Tibial nerve (tissue), 4 donors: ENCODE measurements at regions not wholly inside any gene's neighbourhood (a gene's known extent, or its start where the extent isn't known, plus 50 kb on each side); places are given as distances from the start of the nearest gene placed in this dataset.
"Not testable (repeated sequence)": the region's sequence is repeated elsewhere in the genome, so short reads cannot be mapped to it uniquely, and the experiment has no call there.

ENCODE experiments used
- DNase-seq, 2 donors: peaks; one replicate each; pipeline ENCODE4 v3.0.0-alpha.2; 2019; ENCODE audit warnings: low spot score in 2 of 2
- H3K27ac ChIP-seq, 4 donors: fragments of 200-600 bp; sonication (generic) in 3 of 4; one replicate each; pipeline ENCODE4 v1.5.1; 2017 to 2019; ENCODE audit warnings: mild to moderate bottlenecking in 1 of 4
- H3K27me3 ChIP-seq, 2 donors: fragments of 200-600 bp; sonication (generic) in 1 of 2; one replicate each; pipeline versions ENCODE4 v1.5.1 to v1.6.0; 2017 to 2019
- H3K36me3 ChIP-seq, 3 donors: fragments of 200-600 bp; sonication (generic); one replicate each; pipeline ENCODE4 v1.5.1; 2018 to 2019
- H3K4me1 ChIP-seq, 4 donors: fragments of 200-600 bp; sonication (generic) in 3 of 4; one replicate each; pipeline ENCODE4 v1.5.1; 2017 to 2019
- H3K4me3 ChIP-seq, 4 donors: fragments of 200-600 bp; sonication (generic) in 3 of 4; one replicate each; pipeline ENCODE4 v1.5.1; 2017 to 2019; ENCODE audit warnings: mild to moderate bottlenecking in 1 of 4, moderate library complexity in 1 of 4
- H3K9me3 ChIP-seq, 4 donors: fragments of 200-600 bp; sonication (generic) in 3 of 4; one replicate each; pipeline ENCODE4 v1.5.1; 2017 to 2019
- EP300 ChIP-seq, 2 donors: sonication (generic); formaldehyde crosslinking; IDR thresholded peaks; one replicate each; pipeline ENCODE4 v1.6.1; 2017; ENCODE audit warnings: antibody characterized with exemption in 2 of 2, mild to moderate bottlenecking in 1 of 2
- POLR2A ChIP-seq, 2 donors: fragments of 450-650 bp; IDR thresholded peaks; one replicate each; pipeline ENCODE4 v1.6.1; 2017; ENCODE audit warnings: antibody characterized with exemption in 2 of 2, mild to moderate bottlenecking in 2 of 2, moderate library complexity in 2 of 2
- WGBS, 2 donors: methylation state at CpG; one replicate each; pipeline ENCODE4 v1.1.5; 2018; 5-methylcytosine and 5-hydroxymethylcytosine counted together
- TF ChIP-seq, protein P1 (sequence below), 5 experiments: fragments of 200-600 bp in 3 of 5; fragments of 450-650 bp in 2 of 5; sonication (generic) in 3 of 5; IDR thresholded peaks; one replicate each; pipeline ENCODE4 v1.5.1; 2016 to 2019; ENCODE audit warnings: antibody characterized with exemption in 5 of 5, mild to moderate bottlenecking in 3 of 5, moderate library complexity in 2 of 5

DNA sequence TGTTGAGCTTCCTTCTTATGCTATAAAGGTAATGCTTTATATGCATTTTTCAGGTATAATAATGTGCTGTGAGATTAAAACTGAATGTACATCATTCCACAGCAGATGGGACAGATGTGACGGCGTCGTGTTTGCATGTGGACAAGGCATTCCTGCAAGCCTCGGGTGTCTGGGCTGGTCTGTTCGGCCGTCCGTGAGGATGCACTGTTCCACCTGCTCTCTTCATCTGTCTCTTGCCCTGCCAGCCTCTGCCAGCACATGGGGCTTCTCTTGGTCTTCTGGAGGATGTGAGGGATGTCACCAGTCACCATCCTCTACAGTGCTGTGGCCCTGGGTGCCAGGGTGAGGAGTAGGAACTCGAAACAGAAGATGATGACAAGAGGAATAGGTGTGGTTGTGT, 223.2 kb downstream of the ERMARD start:
- WGBS, 2 donors = 82 to 93% methylated on average over 8 of the region's 8 CpGs
- TF ChIP-seq POLR2A (IDR thresholded peaks at IDR 0.05) (no peak), EP300 (IDR thresholded peaks at IDR 0.05) (no peak)
- TF ChIP-seq, protein P1, sequence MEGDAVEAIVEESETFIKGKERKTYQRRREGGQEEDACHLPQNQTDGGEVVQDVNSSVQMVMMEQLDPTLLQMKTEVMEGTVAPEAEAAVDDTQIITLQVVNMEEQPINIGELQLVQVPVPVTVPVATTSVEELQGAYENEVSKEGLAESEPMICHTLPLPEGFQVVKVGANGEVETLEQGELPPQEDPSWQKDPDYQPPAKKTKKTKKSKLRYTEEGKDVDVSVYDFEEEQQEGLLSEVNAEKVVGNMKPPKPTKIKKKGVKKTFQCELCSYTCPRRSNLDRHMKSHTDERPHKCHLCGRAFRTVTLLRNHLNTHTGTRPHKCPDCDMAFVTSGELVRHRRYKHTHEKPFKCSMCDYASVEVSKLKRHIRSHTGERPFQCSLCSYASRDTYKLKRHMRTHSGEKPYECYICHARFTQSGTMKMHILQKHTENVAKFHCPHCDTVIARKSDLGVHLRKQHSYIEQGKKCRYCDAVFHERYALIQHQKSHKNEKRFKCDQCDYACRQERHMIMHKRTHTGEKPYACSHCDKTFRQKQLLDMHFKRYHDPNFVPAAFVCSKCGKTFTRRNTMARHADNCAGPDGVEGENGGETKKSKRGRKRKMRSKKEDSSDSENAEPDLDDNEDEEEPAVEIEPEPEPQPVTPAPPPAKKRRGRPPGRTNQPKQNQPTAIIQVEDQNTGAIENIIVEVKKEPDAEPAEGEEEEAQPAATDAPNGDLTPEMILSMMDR (IDR thresholded peaks at IDR 0.05) = no peak
- no peaks in the 10 kb centered on the region for H3K36me3 ChIP-seq
- H3K4me3 ChIP-seq = no peak overlapping the region
- no peaks in the 10 kb centered on the region for H3K27me3 ChIP-seq
- no peaks in the 10 kb centered on the region for H3K9me3 ChIP-seq
- no peak for DNase-seq
- H3K4me1 ChIP-seq = no peaks in the 10 kb centered on the region
- no peak overlapping the region for H3K27ac ChIP-seq

DNA sequence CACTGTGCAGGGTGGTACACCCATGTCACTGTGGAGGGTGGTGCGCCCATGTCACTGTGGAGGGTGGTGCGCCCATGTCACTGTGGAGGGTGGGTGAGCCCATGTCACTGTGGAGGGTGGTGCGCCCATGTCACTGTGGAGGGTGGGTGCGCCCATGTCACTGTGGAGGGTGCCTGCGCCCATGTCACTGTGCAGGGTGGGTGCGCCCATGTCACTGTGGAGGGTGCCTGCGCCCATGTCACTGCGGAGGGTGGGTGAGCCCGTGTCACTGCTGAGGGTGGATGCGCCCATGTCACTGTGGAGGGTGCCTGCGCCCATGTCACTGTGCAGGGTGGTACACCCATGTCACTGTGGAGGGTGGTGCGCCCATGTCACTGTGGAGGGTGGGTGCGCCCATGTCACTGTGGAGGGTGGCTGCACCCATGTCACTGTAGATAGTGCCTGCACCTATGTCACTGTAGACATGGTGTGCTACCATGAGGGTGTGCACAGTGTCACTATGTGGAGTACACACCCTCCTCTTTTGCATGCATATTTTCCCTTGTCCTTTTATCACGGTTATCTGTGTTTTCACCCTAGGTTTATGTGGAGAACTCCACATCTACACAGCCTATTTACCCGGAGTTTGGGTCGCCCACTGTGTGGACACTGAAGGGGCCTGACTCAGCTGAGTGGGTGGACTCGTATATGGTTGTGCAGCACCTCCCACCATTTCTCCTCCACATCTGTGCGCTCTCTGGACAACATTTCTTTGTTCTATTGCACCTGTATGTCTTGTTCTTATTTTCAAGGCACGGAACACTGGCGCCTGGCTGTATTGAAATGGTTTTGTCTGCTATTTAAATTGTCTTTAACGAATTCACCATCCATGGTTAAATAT, 222.4 kb downstream of the ERMARD start:
- not testable (repeated sequence) for DNase-seq, H3K27me3 ChIP-seq, H3K4me1 ChIP-seq, H3K4me3 ChIP-seq, H3K36me3 ChIP-seq, H3K27ac ChIP-seq, H3K9me3 ChIP-seq
- WGBS, 2 donors = 81 to 85% methylated on average over 20 to 21 of the region's 21 CpGs

DNA sequence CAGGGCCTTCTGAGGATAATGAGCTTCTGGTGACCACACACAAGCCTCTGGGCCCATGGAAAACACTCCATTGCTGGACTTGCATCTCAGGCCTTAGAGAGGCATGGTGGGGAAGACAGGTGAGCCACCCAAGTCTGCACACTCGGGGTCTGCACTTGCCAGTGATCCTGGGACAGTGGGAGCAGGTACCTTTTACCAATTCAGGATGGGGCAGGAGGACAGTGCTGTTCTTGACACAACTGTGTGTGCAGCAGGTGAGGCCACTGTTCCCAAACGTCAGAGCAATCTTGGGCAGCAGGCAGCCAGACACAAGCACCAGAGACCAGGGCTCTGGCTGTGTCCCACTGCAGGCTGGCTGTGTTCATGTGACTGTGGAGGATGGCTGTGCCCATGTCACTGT, 221.3 kb downstream of the ERMARD start:
- H3K9me3 ChIP-seq = no peaks in the 10 kb centered on the region
- no peaks in the 10 kb centered on the region for H3K4me1 ChIP-seq
- 42 to 71% methylated on average over 2 of the region's 2 CpGs for WGBS, 2 donors
- no peaks in the 10 kb centered on the region for H3K27me3 ChIP-seq
- H3K36me3 ChIP-seq = no peaks in the 10 kb centered on the region
- no peak overlapping the region for H3K27ac ChIP-seq
- TF ChIP-seq POLR2A (IDR thresholded peaks at IDR 0.05) = no peak
- no peak overlapping the region for H3K4me3 ChIP-seq
- no peak for DNase-seq

DNA sequence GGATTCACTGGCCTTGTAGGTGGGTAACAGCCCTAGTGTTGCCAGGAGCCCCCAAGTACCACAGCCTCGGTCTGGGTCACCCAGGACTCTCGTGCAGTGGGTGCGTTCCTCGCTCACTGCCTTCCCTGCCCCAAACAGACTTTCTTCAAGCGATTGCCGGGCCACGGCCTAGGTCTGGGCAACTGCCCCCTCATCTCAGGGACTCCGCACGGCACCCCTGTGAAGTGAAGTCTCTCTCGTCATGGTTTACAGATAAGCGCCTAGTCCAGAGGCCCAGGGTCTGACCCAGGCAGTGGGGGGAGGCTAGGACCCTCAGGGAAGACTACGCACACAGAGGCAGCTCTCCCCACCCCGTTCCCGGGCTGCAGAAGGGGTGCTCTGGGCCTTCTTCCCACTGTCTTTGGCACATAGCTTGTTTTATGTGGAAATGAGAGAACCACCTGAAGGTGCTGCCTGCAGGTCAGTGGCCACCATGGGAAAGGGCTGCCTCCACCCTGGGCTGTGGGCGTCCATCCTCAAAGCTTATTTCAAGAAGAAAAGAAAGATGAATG, 220.8 kb downstream of the ERMARD start:
- Histone ChIP-seq H3K36me3 (no peaks in the 10 kb centered on the region), H3K4me3 (no peak overlapping the region), H3K27me3 (no peaks in the 10 kb centered on the region), H3K4me1 (no peaks in the 10 kb centered on the region), H3K9me3 (no peaks in the 10 kb centered on the region), H3K27ac (no peak overlapping the region)
- DNase-seq = no peak
- TF ChIP-seq EP300 (IDR thresholded peaks at IDR 0.05) = no peak
- no peak for TF ChIP-seq POLR2A (IDR thresholded peaks at IDR 0.05)
- TF ChIP-seq, protein P1 (IDR thresholded peaks at IDR 0.05) = no peak
- WGBS, 2 donors = 84 to 87% methylated on average over 15 of the region's 15 CpGs

DNA sequence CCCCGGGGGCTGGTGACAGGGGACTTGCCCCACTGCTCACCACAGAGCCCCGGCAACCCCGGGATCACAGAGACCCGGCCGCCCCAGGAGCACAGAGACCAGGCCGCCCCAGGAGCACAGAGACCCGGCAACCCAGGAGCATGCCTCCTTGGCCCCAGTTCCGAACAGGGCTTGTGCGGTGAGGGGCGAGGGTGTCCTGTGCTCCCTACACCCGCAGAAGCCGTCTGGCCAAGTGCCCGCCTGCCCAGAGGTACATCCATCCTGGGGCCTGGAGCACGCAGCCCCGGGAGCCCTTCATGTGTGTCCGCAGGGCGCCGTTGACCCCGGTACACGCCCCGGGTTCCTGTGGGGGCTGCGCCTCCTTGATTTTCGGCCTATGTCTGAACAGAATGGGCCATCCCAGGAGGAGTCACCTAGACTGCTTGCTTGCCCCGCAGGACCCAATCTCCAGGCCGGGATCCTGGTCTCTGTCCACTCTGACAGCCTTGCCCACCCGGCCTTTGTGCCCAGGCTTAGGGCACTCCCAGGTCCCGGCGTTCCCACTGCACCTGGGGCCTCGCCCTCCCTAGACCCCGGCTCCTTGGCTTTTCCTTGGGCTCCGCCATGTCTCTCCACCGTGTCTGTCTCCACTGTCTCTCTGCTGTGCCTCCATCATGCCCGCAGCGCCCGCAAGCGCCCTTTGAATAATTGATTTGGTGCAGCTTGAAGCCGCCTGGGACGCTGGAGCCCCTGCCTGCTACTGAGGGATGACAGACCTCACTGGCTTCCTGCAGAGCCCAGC, 219.8 kb downstream of the ERMARD start:
- Histone ChIP-seq H3K36me3 (no peaks in the 10 kb centered on the region), H3K9me3 (no peaks in the 10 kb centered on the region), H3K27me3 (no peaks in the 10 kb centered on the region), H3K4me1 (no peaks in the 10 kb centered on the region), H3K27ac (no peak overlapping the region), H3K4me3 (no peak overlapping the region)
- TF ChIP-seq EP300 (IDR thresholded peaks at IDR 0.05) (no peak), POLR2A (IDR thresholded peaks at IDR 0.05) (no peak)
- TF ChIP-seq, protein P1 (IDR thresholded peaks at IDR 0.05) = no peak
- no peak for DNase-seq
- 89 to 94% methylated on average over 27 to 32 of the region's 38 CpGs for WGBS, 2 donors
